ENCODE measurements at regions not wholly inside any gene's neighbourhood (a gene's known extent, or its start where the extent isn't known, plus 50 kb on each side); places are given as distances from the start of the nearest gene placed in this dataset.

DNA sequence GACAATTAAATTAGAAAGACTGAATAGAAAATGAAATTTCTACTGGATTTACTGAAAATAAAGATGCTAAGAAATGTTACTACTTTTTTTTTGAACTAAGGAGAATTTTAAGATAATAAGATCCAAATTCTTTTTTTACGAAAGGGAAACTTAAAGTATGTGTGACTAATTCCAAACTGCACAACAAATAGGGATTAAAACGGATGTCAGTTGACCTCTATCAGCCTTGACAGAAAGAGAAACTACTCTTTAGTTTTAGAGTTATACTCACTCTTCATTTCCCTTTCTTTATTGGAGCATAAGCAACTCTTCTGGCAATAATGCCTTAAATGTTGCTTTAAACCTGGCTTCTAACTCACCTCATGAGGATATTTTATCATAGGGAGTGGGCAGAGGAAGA lies 273.8 kb downstream of the SLITRK6 start:
- TF ChIP-seq CTCF (IDR thresholded peaks at IDR 0.05): no peak
- TF ChIP-seq POLR2A (IDR thresholded peaks at IDR 0.05): no peak
- TF ChIP-seq POLR2AphosphoS5 (IDR thresholded peaks at IDR 0.05): no peak
